Kidney (tissue), 13 donors: ENCODE measurements at regions not wholly inside any gene's neighbourhood (a gene's known extent, or its start where the extent isn't known, plus 50 kb on each side); places are given as distances from the start of the nearest gene placed in this dataset.
A peak's percentile ranks its signal among the peaks of the same experiment; 100 is the strongest.

Experiments used
- DNase-seq, 5 donors: peaks; one replicate each; pipeline ENCODE4 v3.0.0-alpha.2; 2013 to 2020
- FAIRE-seq: peaks from 2 replicates; lab custom pipeline; 2012; peaks lifted over from hg19 to GRCh38; lab: Jason Lieb, UNC
- H3K27ac ChIP-seq, 2 donors: one replicate each; pipeline ENCODE4 v1.7.0; 2013; ENCODE audit warnings: low read depth in 2 of 2, low read length in 2 of 2, inconsistent platforms in 1 of 2
- H3K27me3 ChIP-seq: one replicate; pipeline ENCODE4 v1.7.1; 2013; ENCODE audit warnings: low read length, inconsistent platforms; ENCODE audit not compliant: control insufficient read depth, insufficient read depth
- H3K36me3 ChIP-seq, 3 donors: one replicate each; pipeline versions ENCODE4 v1.7.0 to v1.7.1; 2013; ENCODE audit warnings: low read length in 3 of 3, control low read depth in 1 of 3, inconsistent platforms in 1 of 3; ENCODE audit not compliant: insufficient read depth in 3 of 3, control insufficient read depth in 2 of 3
- H3K4me1 ChIP-seq, 3 donors: one replicate each; pipeline versions ENCODE4 v1.7.0 to v1.7.1; 2013; ENCODE audit warnings: low read length in 3 of 3, inconsistent platforms in 1 of 3, low read depth in 1 of 3; ENCODE audit not compliant: control insufficient read depth in 2 of 3, insufficient read depth in 2 of 3
- H3K4me3 ChIP-seq, 3 donors: one replicate each; pipeline versions ENCODE4 v1.7.0 to v1.8.1; 2013; ENCODE audit warnings: low read length in 3 of 3, control low read depth in 1 of 3, inconsistent platforms in 1 of 3
- H3K9ac ChIP-seq, 3 donors: one replicate each; pipeline versions ENCODE4 v1.7.0 to v1.7.1; 2013; ENCODE audit warnings: low read length in 3 of 3, control low read depth in 1 of 3, inconsistent platforms in 1 of 3
- H3K9me3 ChIP-seq, 3 donors: one replicate each; pipeline versions ENCODE4 v1.7.0 to v1.7.1; 2013; ENCODE audit warnings: low read length in 3 of 3, control low read depth in 1 of 3, inconsistent platforms in 1 of 3; ENCODE audit not compliant: control insufficient read depth in 2 of 3, insufficient read depth in 1 of 3
- CTCF ChIP-seq: IDR thresholded peaks from 3 replicates; pipeline ENCODE4 v1.5.1; 2012; ENCODE audit warnings: mild to moderate bottlenecking, moderate library complexity, borderline replicate concordance; ENCODE audit not compliant: insufficient read depth; ENCODE audit errors: extremely low read depth
- intact Hi-C: fragments of 100-400 bp; cut with DNase I; formaldehyde crosslinking; loops from one replicate; pipeline ENCODE4 v1.11.1; 2022
- donor health status: control.
- donor health status: control.
- donor health status: control.
- donor health status: control.
- donor health status: control.
- donor health status: DM: yes; HTN: yes; CAD: no.
- donor health status: Normal renal cell carcinoma (clear cell type).

- H3K27me3 ChIP-seq, result no peaks in the 10 kb centered on the region
- H3K9me3 ChIP-seq, result no peaks in the 10 kb centered on the region
- H3K36me3 ChIP-seq, result no peaks in the 10 kb centered on the region
- H3K9ac ChIP-seq, result no peak overlapping the region
- peak overlapping the region in 1 of 2 donors; percentile 73 for H3K27ac ChIP-seq
- peak overlapping the region in 1 of 3 donors; percentile 11 for H3K4me3 ChIP-seq
- peaks cover 0 to 7% (median 4%) of the 10 kb centered on the region in 3 donors for H3K4me1 ChIP-seq
- FAIRE-seq, result no peak
- no peak for TF ChIP-seq CTCF
- peak in 3 of 5 donors; percentile 53 to 80 (median 64) for DNase-seq
- intact Hi-C loops, result no loop called here
These were observed 162.0 kb downstream of the EFNB2 start for GRCh38 chr13:106373304-106373988.

GRCh38 chr13:106372199-106373155 lies 163.0 kb downstream of the EFNB2 start:
- intact Hi-C loops, result no loop called here
- no peaks in the 10 kb centered on the region for H3K9me3 ChIP-seq
- no peak for TF ChIP-seq CTCF
- H3K4me3 ChIP-seq, result no peak overlapping the region
- no peak overlapping the region for H3K9ac ChIP-seq
- H3K27ac ChIP-seq, result no peak overlapping the region
- FAIRE-seq (no peak), DNase-seq (peak in 1 of 5 donors; percentile 80)
- H3K27me3 ChIP-seq, result no peaks in the 10 kb centered on the region
- H3K4me1 ChIP-seq, result peaks cover 0 to 7% (median 4%) of the 10 kb centered on the region in 3 donors
- H3K36me3 ChIP-seq, result no peaks in the 10 kb centered on the region

- no peak for FAIRE-seq
These were observed 164.4 kb downstream of the EFNB2 start for GRCh38 chr13:106371024-106371423.

More at GRCh38 chr13:106371024-106371423, 164.4 kb downstream of the EFNB2 start:
- Histone ChIP-seq H3K4me1 (peaks cover 0 to 7% (median 4%) of the 10 kb centered on the region in 3 donors), H3K27me3 (no peaks in the 10 kb centered on the region), H3K27ac (no peak overlapping the region), H3K4me3 (no peak overlapping the region), H3K9ac (no peak overlapping the region), H3K9me3 (no peaks in the 10 kb centered on the region), H3K36me3 (no peaks in the 10 kb centered on the region)
- DNase-seq, result no peak
- intact Hi-C loops, result no loop called here
- no peak for TF ChIP-seq CTCF
